ENCODE measurements at regions not wholly inside any gene's neighbourhood (a gene's known extent, or its start where the extent isn't known, plus 50 kb on each side); places are given as distances from the start of the nearest gene placed in this dataset.

GRCh38 chr14:86035882-86036281, 505.9 kb downstream of the FLRT2 start:
- peak; percentile 32 for TF ChIP-seq CTCF (IDR thresholded peaks at IDR 0.05; ENCODE audit: extremely low read depth, missing control alignments)
- peak; percentile 8 for DNase-seq (ENCODE audit: low spot score)

- no peak for DNase-seq (ENCODE audit: low spot score)
- TF ChIP-seq CTCF (IDR thresholded peaks at IDR 0.05; ENCODE audit: extremely low read depth, missing control alignments), result no peak
Measured at GRCh38 chr14:86027990-86028389, 498.0 kb downstream of the FLRT2 start.

GRCh38 chr14:86027144-86027543, 497.2 kb downstream of the FLRT2 start:
- no peak for TF ChIP-seq CTCF (IDR thresholded peaks at IDR 0.05; ENCODE audit: extremely low read depth, missing control alignments)
- no peak for DNase-seq (ENCODE audit: low spot score)

GRCh38 chr14:86022031-86022629, 492.2 kb downstream of the FLRT2 start:
- no peak for TF ChIP-seq CTCF (IDR thresholded peaks at IDR 0.05; ENCODE audit: extremely low read depth, missing control alignments)
- no peak for DNase-seq (ENCODE audit: low spot score)

- TF ChIP-seq CTCF (IDR thresholded peaks at IDR 0.05; ENCODE audit: extremely low read depth, missing control alignments), result no peak
Measured at GRCh38 chr14:86020841-86021240, 490.9 kb downstream of the FLRT2 start.

GRCh38 chr14:86015941-86016340, 486.0 kb downstream of the FLRT2 start:
- TF ChIP-seq CTCF (IDR thresholded peaks at IDR 0.05; ENCODE audit: extremely low read depth, missing control alignments), result no peak
- DNase-seq (ENCODE audit: low spot score), result no peak

More at GRCh38 chr14:86020841-86021240, 490.9 kb downstream of the FLRT2 start:
- no peak for DNase-seq (ENCODE audit: low spot score)

GRCh38 chr14:86015511-86015910, 485.6 kb downstream of the FLRT2 start:
- TF ChIP-seq CTCF (IDR thresholded peaks at IDR 0.05; ENCODE audit: extremely low read depth, missing control alignments), result no peak
- DNase-seq (ENCODE audit: low spot score), result no peak
